ENCODE measurements at regions not wholly inside any gene's neighbourhood (a gene's known extent, or its start where the extent isn't known, plus 50 kb on each side); places are given as distances from the start of the nearest gene placed in this dataset.

DNA sequence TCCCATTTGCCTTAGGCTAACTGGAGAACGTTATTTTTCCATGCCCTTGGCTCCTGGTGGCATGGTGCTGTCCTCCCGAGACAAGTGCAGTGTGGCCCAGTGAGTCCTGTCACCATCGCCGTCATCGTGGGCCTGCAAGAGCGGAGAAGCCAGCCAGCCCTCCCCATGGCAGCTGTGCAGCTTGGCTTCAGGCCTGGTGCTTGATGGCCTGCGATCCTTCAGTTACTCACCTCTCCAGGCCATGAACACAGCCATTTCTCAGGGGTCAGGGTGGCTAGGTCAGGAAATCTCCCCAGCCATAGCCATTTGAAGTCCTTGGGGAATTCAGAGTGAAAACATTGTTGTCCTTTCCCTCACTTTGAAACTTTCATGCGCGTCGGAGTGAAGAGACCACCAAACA lies 189.0 kb upstream of the RGMA start:
- TF ChIP-seq, protein P1, sequence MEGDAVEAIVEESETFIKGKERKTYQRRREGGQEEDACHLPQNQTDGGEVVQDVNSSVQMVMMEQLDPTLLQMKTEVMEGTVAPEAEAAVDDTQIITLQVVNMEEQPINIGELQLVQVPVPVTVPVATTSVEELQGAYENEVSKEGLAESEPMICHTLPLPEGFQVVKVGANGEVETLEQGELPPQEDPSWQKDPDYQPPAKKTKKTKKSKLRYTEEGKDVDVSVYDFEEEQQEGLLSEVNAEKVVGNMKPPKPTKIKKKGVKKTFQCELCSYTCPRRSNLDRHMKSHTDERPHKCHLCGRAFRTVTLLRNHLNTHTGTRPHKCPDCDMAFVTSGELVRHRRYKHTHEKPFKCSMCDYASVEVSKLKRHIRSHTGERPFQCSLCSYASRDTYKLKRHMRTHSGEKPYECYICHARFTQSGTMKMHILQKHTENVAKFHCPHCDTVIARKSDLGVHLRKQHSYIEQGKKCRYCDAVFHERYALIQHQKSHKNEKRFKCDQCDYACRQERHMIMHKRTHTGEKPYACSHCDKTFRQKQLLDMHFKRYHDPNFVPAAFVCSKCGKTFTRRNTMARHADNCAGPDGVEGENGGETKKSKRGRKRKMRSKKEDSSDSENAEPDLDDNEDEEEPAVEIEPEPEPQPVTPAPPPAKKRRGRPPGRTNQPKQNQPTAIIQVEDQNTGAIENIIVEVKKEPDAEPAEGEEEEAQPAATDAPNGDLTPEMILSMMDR (conservative IDR thresholded peaks at IDR 0.05; ENCODE audit: low read depth, low read length) = no peak
- no peak overlapping the region for H3K4me3 ChIP-seq (ENCODE audit: low read depth, low read length)
- DNase-seq (ENCODE audit: low read depth) = no peak

DNA sequence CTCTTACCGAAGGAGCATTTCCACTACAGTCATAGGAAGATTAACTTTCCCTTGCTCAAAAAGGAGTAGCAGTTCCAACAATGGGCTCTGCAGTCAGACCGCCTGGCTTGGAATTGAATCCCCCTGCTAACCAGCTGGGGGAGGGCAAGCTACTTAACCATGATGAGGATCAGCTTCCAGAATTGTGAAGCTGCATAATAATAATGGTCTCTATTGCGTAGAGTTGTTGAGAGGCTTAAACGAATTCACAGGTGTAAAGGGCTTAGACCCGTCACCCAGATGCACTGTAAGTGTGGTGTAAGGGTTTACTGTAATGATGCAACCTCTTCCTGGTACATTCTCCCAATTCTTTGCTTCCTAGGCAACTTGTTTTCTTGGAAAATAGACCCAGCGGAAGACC lies 185.2 kb upstream of the RGMA start:
- TF ChIP-seq, protein P1 (conservative IDR thresholded peaks at IDR 0.05; ENCODE audit: low read depth, low read length) = no peak
- H3K4me3 ChIP-seq (ENCODE audit: low read depth, low read length) = no peak overlapping the region
- no peak for DNase-seq (ENCODE audit: low read depth)

DNA sequence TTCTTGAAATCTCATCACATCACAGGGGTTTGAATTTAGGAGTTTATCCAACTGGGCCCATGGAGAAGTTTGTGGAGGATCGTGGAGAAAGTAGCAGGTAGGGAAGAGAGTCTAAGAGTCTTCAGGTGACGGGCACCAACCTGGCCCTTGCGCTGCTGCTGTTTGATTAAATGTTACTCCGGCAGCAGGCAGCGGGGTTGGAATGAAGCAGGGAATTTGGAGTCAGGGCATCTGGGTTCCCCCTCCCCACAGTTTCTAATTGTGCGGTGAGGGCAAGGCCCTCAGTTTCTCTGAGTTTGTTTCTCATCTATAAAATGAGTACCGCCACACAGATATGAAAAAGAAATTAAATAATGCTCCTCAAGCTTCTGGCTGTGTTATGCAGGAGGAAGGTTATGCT lies 182.9 kb upstream of the RGMA start:
- DNase-seq (ENCODE audit: low read depth) = no peak

DNA sequence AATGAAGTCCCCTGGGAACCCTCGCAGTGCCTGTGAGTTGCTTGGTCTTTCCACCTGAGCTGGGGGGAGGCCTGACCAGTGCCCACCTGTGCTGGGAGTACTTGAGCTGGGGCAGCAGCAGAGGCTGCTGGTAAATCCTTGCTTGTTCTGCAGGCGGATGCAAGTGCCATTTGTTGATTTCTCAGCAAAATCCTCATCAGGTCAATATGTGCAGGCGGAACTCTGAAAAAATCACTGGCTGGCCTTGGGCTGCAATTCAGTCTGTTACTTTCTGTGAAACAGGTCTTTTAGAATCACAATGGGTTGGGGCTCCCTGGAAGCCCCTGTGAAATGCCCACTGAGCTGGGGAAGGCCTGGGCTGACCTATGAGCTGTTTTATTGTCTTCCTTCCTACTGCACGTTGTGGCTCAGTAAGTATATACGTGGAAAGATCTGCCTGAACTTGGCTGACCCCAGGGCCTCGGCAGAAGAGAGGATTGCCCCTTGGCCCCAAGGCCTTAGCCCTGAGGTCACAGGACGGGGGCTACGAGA lies 182.0 kb upstream of the RGMA start:
- no peak for DNase-seq (ENCODE audit: low read depth)
- H3K4me3 ChIP-seq (ENCODE audit: low read depth, low read length) = no peak overlapping the region
- TF ChIP-seq, protein P1 (conservative IDR thresholded peaks at IDR 0.05; ENCODE audit: low read depth, low read length) = no peak

More for the DNA sequence above, 182.9 kb upstream of the RGMA start:
- H3K4me3 ChIP-seq (ENCODE audit: low read depth, low read length) = no peak overlapping the region
- TF ChIP-seq, protein P1 (conservative IDR thresholded peaks at IDR 0.05; ENCODE audit: low read depth, low read length) = no peak

DNA sequence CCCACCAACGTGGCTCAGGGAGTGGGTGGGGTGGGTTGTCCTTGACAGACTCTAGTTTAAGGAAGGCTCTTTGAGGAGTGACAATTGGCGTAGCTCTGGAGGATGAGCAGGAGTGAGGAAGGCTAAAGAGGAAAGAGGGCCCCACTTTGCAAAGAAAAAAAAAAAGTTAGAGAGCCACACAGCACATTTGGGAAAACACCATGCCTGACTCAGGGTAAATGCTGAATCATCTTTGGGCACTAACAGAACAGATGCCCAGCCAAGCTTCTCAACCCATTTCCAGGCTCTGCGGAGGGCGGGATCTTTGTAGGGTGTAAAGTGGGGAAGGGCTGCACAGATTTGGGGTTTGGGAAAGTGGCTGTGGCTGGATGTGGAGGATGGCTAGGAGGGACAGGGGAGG lies 179.1 kb upstream of the RGMA start:
- TF ChIP-seq, protein P1 (conservative IDR thresholded peaks at IDR 0.05; ENCODE audit: low read depth, low read length) = no peak
- no peak for DNase-seq (ENCODE audit: low read depth)
- no peak overlapping the region for H3K4me3 ChIP-seq (ENCODE audit: low read depth, low read length)

DNA sequence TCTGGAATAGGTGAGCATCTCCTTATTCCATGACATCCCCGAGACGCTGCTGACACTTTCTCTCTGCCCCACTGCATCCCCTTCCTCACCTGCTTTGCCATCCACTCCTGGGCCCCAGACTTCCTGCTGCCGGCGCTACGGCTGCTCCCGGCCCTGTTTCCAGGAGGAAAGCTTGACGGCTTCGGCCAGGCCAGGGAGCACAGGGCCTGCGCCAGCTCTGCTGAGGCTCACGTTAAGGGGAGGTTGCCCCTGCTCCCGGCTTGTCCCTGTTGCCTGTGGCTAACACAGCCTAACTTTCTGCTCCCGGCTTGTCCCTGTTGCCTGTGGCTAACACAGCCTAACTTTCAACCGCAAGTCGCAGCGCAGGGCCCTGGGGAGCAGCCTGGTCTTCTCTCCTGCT lies 177.3 kb upstream of the RGMA start:
- DNase-seq (ENCODE audit: low read depth) = no peak
- TF ChIP-seq, protein P1 (conservative IDR thresholded peaks at IDR 0.05; ENCODE audit: low read depth, low read length) = no peak
- H3K4me3 ChIP-seq (ENCODE audit: low read depth, low read length) = no peak overlapping the region

DNA sequence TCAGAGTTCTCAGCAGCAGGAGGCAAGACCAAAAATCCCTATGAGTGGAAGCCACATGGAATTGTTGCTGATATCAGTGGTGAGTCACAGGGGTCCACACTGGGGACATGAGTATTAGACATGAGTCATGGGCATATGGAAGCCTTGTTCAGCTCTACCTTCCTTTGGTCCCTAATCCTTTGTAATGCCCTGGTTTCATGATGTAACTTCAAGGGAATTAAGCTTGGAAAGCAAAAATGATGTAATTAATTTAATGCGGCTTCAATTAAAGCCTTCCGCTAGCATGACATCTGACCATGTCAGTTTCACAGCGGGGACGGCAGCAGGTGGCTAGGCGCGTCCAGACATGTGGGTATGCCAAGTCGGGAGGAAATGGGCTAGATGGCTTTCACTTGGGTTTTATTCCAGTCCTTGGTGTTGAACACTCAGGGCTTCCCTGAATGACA lies 176.1 kb upstream of the RGMA start:
- TF ChIP-seq, protein P1 (conservative IDR thresholded peaks at IDR 0.05; ENCODE audit: low read depth, low read length) = no peak
- no peak overlapping the region for H3K4me3 ChIP-seq (ENCODE audit: low read depth, low read length)
- no peak for DNase-seq (ENCODE audit: low read depth)

Data from epithelial cell of proximal tubule (primary cell).